Liver (tissue), 8 donors: ENCODE measurements at regions not wholly inside any gene's neighbourhood (a gene's known extent, or its start where the extent isn't known, plus 50 kb on each side); places are given as distances from the start of the nearest gene placed in this dataset.

Experiments
- DNase-seq: peaks from one replicate; pipeline ENCODE4 v3.0.0-alpha.2; 2017; ENCODE audit warnings: low spot score
- H3K27ac ChIP-seq, 2 donors: one replicate each; pipeline ENCODE4 v1.7.0; 2013; ENCODE audit warnings: inconsistent platforms in 2 of 2, low read length in 2 of 2, control low read depth in 1 of 2, low read depth in 1 of 2, mild to moderate bottlenecking in 1 of 2
- H3K27me3 ChIP-seq, 4 donors: one replicate each; pipeline versions ENCODE4 v1.6.1 to v1.7.0; 2013; ENCODE audit warnings: low read length in 3 of 4, inconsistent platforms in 1 of 4, mild to moderate bottlenecking in 1 of 4, moderate library complexity in 1 of 4; ENCODE audit not compliant: control insufficient read depth in 4 of 4, insufficient read depth in 4 of 4
- H3K36me3 ChIP-seq, 4 donors: one replicate each; pipeline versions ENCODE4 v1.6.1 to v1.7.0; 2013; ENCODE audit warnings: low read length in 3 of 4, mild to moderate bottlenecking in 3 of 4, low read depth in 1 of 4, moderate library complexity in 1 of 4; ENCODE audit not compliant: control insufficient read depth in 4 of 4, insufficient read depth in 3 of 4
- H3K4me1 ChIP-seq, 4 donors: one replicate each; pipeline versions ENCODE4 v1.6.1 to v1.7.0; 2013; ENCODE audit warnings: low read length in 3 of 4, mild to moderate bottlenecking in 3 of 4, moderate library complexity in 1 of 4; ENCODE audit not compliant: control insufficient read depth in 4 of 4, insufficient read depth in 4 of 4
- H3K4me3 ChIP-seq, 3 donors: one replicate each; pipeline versions ENCODE4 v1.6.1 to v1.7.0; 2013; ENCODE audit warnings: low read length in 3 of 3, control low read depth in 1 of 3, low read depth in 1 of 3, mild to moderate bottlenecking in 1 of 3
- H3K9ac ChIP-seq, 2 donors: one replicate each; pipeline ENCODE4 v1.7.0; 2013; ENCODE audit warnings: low read length in 2 of 2, mild to moderate bottlenecking in 2 of 2, moderate library complexity in 2 of 2, control low read depth in 1 of 2, low read depth in 1 of 2
- H3K9me3 ChIP-seq, 4 donors: one replicate each; pipeline versions ENCODE4 v1.6.1 to v1.7.0; 2013; ENCODE audit warnings: low read length in 3 of 4; ENCODE audit not compliant: control insufficient read depth in 4 of 4
- ATF3 ChIP-seq: IDR thresholded peaks from 2 replicates; pipeline ENCODE4 v1.6.1; 2016; ENCODE audit warnings: antibody characterized with exemption
- CTCF ChIP-seq: fragments of 150-350 bp; IDR thresholded peaks from 2 replicates; pipeline ENCODE4 v1.5.1; 2017; ENCODE audit warnings: improper control_type of control experiment, low read depth, low read length; ENCODE audit not compliant: missing input control
- EGR1 ChIP-seq, 2 donors: IDR thresholded peaks; 2 replicates each; pipeline ENCODE4 v1.6.1; 2016 to 2018; ENCODE audit warnings: antibody characterized with exemption in 2 of 2, low read depth in 2 of 2
- FOXA1 ChIP-seq: IDR thresholded peaks from 2 replicates; pipeline ENCODE4 v1.6.1; 2016; ENCODE audit warnings: antibody characterized with exemption
- FOXA2 ChIP-seq: IDR thresholded peaks from 2 replicates; pipeline ENCODE4 v1.6.1; 2016; ENCODE audit warnings: antibody characterized with exemption
- GABPA ChIP-seq, 2 donors: IDR thresholded peaks in 1 of 2; conservative IDR thresholded peaks in 1 of 2; 2 replicates each; pipeline ENCODE4 v1.6.1; 2016; ENCODE audit warnings: antibody characterized with exemption in 2 of 2, mild to moderate bottlenecking in 1 of 2, moderate library complexity in 1 of 2
- HNF4A ChIP-seq, 2 donors: conservative IDR thresholded peaks; 2 replicates each; pipeline ENCODE4 v1.6.1; 2016; ENCODE audit warnings: antibody characterized with exemption in 2 of 2, mild to moderate bottlenecking in 2 of 2
- HNF4G ChIP-seq: IDR thresholded peaks from 2 replicates; pipeline ENCODE4 v1.6.1; 2016; ENCODE audit warnings: antibody characterized with exemption
- JUND ChIP-seq, 2 donors: IDR thresholded peaks; 2 replicates each; pipeline ENCODE4 v1.6.1; 2016; ENCODE audit warnings: antibody characterized with exemption in 2 of 2
- MAX ChIP-seq: IDR thresholded peaks from 2 replicates; pipeline ENCODE4 v1.6.1; 2016; ENCODE audit warnings: antibody characterized with exemption
- NR2F2 ChIP-seq: IDR thresholded peaks from 2 replicates; pipeline ENCODE4 v1.6.1; 2016; ENCODE audit warnings: antibody characterized with exemption
- RAD21 ChIP-seq, 2 donors: IDR thresholded peaks; 2 replicates each; pipeline ENCODE4 v1.6.1; 2016; ENCODE audit warnings: antibody characterized with exemption in 2 of 2, mild to moderate bottlenecking in 2 of 2
- REST ChIP-seq: IDR thresholded peaks from 2 replicates; pipeline ENCODE4 v1.6.1; 2016; ENCODE audit warnings: antibody characterized with exemption, mild to moderate bottlenecking
- RXRA ChIP-seq, 2 donors: IDR thresholded peaks; 2 replicates each; pipeline ENCODE4 v1.6.1; 2017 to 2018; ENCODE audit warnings: antibody characterized with exemption in 2 of 2, mild to moderate bottlenecking in 1 of 2
- SP1 ChIP-seq: IDR thresholded peaks from 2 replicates; pipeline ENCODE4 v1.6.1; 2018; ENCODE audit warnings: antibody characterized with exemption, mild to moderate bottlenecking
- TAF1 ChIP-seq: conservative IDR thresholded peaks from 2 replicates; pipeline ENCODE4 v1.6.1; 2016; ENCODE audit warnings: antibody characterized with exemption, mild to moderate bottlenecking
- YY1 ChIP-seq: IDR thresholded peaks from 2 replicates; pipeline ENCODE4 v1.6.1; 2016; ENCODE audit warnings: antibody characterized with exemption, mild to moderate bottlenecking
- ZBTB33 ChIP-seq: IDR thresholded peaks from 2 replicates; pipeline ENCODE4 v1.6.1; 2016; ENCODE audit warnings: antibody characterized with exemption
- WGBS: extraction: QIAGEN DNeasy Blood & Tissue Kit; methylation state at CpG from one replicate; pipeline ENCODE4 v1.1.7; 2013; 5-methylcytosine and 5-hydroxymethylcytosine counted together
- donor health status: healthy.
- donor health status: healthy.
- donor health status: healthy.
- donor health status: healthy.
- donor health status: healthy.

GRCh38 chr10:55837273-55837672, 523.8 kb downstream of the ZWINT start:
- Histone ChIP-seq H3K36me3 (no peaks in the 10 kb centered on the region), H3K27me3 (no peaks in the 10 kb centered on the region), H3K27ac (no peak overlapping the region), H3K9me3 (no peaks in the 10 kb centered on the region), H3K4me1 (no peaks in the 10 kb centered on the region), H3K4me3 (no peak overlapping the region), H3K9ac (no peak overlapping the region)
- 92% methylated on average over 2 of the region's 2 CpGs for WGBS
- no peak for TF ChIP-seq MAX
- TF ChIP-seq NR2F2 = no peak
- TF ChIP-seq GABPA (IDR thresholded peaks at IDR 0.05 in 1 of 2, conservative IDR thresholded peaks at IDR 0.05 in 1 of 2) = no peak
- no peak for TF ChIP-seq ZBTB33
- TF ChIP-seq CTCF = no peak
- TF ChIP-seq FOXA1 = no peak
- TF ChIP-seq TAF1 = no peak
- no peak for TF ChIP-seq HNF4A (conservative IDR thresholded peaks at IDR 0.05)
- TF ChIP-seq YY1 = no peak
- TF ChIP-seq RXRA (IDR thresholded peaks at IDR 0.05) = no peak
- TF ChIP-seq JUND (IDR thresholded peaks at IDR 0.05) = no peak
- no peak for TF ChIP-seq HNF4G
- TF ChIP-seq EGR1 (IDR thresholded peaks at IDR 0.05; ENCODE audit: low read depth in 2 of 2) = no peak
- TF ChIP-seq SP1 = no peak
- TF ChIP-seq ATF3 = no peak
- no peak for TF ChIP-seq FOXA2
- no peak for TF ChIP-seq RAD21 (IDR thresholded peaks at IDR 0.05)
- no peak for TF ChIP-seq REST
- DNase-seq = no peak

- no peak for DNase-seq
- Histone ChIP-seq H3K36me3 (no peaks in the 10 kb centered on the region), H3K4me1 (no peaks in the 10 kb centered on the region), H3K9me3 (peaks cover 0 to 6% (median 0%) of the 10 kb centered on the region in 4 donors), H3K4me3 (no peak overlapping the region), H3K27ac (no peak overlapping the region), H3K27me3 (no peaks in the 10 kb centered on the region), H3K9ac (no peak overlapping the region)
- 66% methylated on average over 1 of the region's 1 CpG for WGBS
- TF ChIP-seq RXRA (IDR thresholded peaks at IDR 0.05) (no peak), YY1 (no peak), SP1 (no peak), NR2F2 (no peak), REST (no peak), EGR1 (IDR thresholded peaks at IDR 0.05; ENCODE audit: low read depth in 2 of 2) (no peak), GABPA (IDR thresholded peaks at IDR 0.05 in 1 of 2, conservative IDR thresholded peaks at IDR 0.05 in 1 of 2) (no peak), FOXA2 (no peak), HNF4G (no peak), ATF3 (no peak), TAF1 (no peak), FOXA1 (no peak), RAD21 (IDR thresholded peaks at IDR 0.05) (no peak)
These were observed 539.0 kb downstream of the ZWINT start for GRCh38 chr10:55822096-55822495.
